ENCODE measurements at regions not wholly inside any gene's neighbourhood (a gene's known extent, or its start where the extent isn't known, plus 50 kb on each side); places are given as distances from the start of the nearest gene placed in this dataset.
"Not testable (repeated sequence)": the region's sequence is repeated elsewhere in the genome, so short reads cannot be mapped to it uniquely, and the experiment has no call there.

GRCh38 chr1:102182603-102183260, 186.0 kb upstream of the OLFM3 start:
- ATAC-seq (no peak), DNase-seq (no peak)
- intact Hi-C loops (cut with DNase I, micrococcal nuclease), result no loop called here

DNA sequence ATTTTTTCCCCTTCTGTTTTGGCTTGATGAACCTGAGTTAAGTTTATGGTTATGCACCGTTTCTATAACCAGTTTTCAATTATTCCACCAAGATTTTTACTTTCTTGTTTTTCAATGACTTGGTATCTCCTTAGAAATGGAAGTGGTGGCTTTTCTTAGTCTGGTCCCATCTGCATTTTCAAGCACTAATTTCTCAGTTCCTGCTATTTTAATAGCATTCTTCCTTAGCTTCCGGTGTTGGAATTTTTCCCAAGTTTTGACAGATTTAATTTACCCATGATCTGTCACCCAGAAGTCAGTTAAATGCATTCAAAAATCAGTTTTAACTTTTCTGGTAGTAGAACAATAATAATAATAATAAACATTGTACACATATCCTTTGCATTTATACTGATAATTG, 184.6 kb upstream of the OLFM3 start:
- DNase-seq (no peak), ATAC-seq (no peak)
- intact Hi-C loops (cut with DNase I, micrococcal nuclease), result no loop called here

GRCh38 chr1:102178480-102178879, 181.8 kb upstream of the OLFM3 start:
- DNase-seq (no peak), ATAC-seq (no peak)
- intact Hi-C loops (cut with DNase I, micrococcal nuclease), result no loop called here

- DNase-seq, result peak in 1 of 2 donors; percentile 16
- peak; percentile 60 for ATAC-seq
- intact Hi-C loops (cut with DNase I, micrococcal nuclease), result no loop called here
Measured at GRCh38 chr1:102174259-102174863, 177.6 kb upstream of the OLFM3 start.

- DNase-seq, result no peak
- no peak for ATAC-seq
- intact Hi-C loops (cut with DNase I, micrococcal nuclease), result no loop called here
Measured at GRCh38 chr1:102172200-102172599, 175.5 kb upstream of the OLFM3 start.

GRCh38 chr1:102163799-102164198, 167.1 kb upstream of the OLFM3 start:
- ATAC-seq (no peak), DNase-seq (no peak)
- intact Hi-C loops (cut with DNase I, micrococcal nuclease), result no loop called here

- DNase-seq (no peak), ATAC-seq (no peak)
- intact Hi-C loops (cut with DNase I, micrococcal nuclease), result no loop called here
Measured at GRCh38 chr1:102151242-102151641, 154.5 kb upstream of the OLFM3 start.

DNA sequence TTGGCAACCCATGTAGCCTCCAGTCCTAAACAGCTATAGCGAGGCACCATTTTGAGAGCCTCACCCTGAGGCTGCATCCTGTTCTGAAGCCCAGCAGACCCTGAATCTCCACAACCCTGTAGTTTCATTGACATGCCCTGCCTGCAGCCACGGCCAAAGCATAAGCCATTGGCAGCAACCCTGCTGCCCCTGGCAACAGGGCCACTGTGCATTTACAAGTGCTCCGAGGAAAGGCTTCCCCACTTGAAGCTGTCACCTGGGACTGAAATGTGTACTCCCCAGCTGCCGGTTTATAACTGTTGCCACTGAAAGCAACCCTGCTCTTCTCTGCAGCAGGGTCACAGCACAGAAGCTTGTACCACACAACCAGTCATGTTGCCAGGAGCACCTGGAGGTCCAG, 124.2 kb upstream of the OLFM3 start:
- ATAC-seq (no peak), DNase-seq (no peak)
- intact Hi-C loops (cut with DNase I, micrococcal nuclease), result no loop called here

- ATAC-seq (no peak), DNase-seq (no peak)
- intact Hi-C loops (cut with DNase I, micrococcal nuclease), result no loop called here
Measured at GRCh38 chr1:102118150-102118549, 121.4 kb upstream of the OLFM3 start.

DNA sequence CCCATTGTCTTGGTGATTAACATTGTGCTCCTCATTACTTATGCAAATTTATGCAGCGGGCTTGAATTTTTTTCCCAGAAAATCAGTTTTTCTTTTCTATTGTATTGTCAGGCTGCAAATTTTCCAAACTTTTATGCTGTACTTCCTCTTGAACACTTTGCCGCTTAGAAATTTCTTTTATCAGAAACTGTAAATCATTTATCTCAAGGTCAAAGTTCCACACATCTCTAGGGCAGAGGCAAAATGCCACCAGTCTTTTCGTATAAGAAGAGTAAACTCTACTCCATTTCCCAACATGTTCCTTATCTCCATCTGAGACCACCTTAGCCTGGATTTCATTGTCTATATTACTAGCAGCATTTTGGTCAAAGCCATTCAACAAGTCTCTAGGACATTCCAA, 113.9 kb upstream of the OLFM3 start:
- ATAC-seq (peak; percentile 90), DNase-seq (no peak)
- intact Hi-C loops (cut with DNase I, micrococcal nuclease), result no loop called here

- peak; percentile 53 for ATAC-seq
- DNase-seq; intact Hi-C loops (cut with DNase I, micrococcal nuclease): not testable (repeated sequence)
Measured at GRCh38 chr1:102109493-102109892, 112.8 kb upstream of the OLFM3 start.

GRCh38 chr1:102107441-102107840, 110.7 kb upstream of the OLFM3 start:
- intact Hi-C loops (cut with DNase I, micrococcal nuclease), result no loop called here
- DNase-seq, result no peak
- ATAC-seq, result no peak

DNA sequence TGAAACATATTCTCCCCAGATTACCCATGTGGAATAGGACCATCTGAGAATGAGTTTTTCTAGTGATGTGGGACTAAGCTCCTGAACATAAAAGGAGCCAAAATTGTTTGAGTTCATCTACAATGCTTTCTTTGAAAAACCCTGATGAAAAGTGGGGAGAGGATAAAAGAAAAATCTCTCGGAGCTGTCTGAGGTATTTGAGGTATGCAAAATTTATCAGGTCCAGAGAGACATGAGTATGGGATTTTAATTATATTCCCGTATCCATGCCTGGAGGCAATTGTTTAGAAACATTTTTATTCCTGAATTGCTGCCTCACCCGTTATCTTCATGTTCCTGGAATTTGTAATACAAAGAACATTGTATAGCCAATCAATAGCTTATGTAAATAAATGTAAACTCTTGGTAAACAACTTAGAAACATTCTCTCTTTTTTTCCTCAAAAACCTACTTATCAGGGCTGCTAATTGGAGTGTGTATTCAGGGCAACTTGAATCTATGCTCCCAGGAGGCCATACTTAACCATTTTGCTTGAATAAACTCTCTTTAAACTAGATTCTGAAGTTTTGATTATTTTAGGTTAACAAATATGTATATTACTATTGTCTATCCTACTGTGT, 109.3 kb upstream of the OLFM3 start:
- intact Hi-C loops (cut with DNase I, micrococcal nuclease), result no loop called here
- no peak for DNase-seq
- no peak for ATAC-seq

DNA sequence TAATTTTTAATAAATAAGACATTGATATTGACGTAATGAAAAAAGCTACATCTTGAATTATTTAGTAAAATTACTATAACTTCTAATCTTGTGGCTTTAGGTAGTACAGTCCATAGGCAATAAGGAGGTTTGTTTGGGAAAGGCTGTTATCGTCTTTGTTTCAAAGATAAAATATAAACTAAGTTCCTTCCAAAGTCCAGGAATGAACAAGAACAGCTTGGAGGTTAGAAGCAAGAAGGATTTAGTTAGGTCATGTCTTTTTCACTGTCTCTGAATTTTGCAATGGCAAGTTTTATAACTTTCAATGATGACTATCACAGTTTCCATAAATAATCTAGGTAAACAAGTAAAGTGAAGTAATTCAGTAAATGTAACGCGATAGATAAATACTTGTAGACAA, 106.9 kb upstream of the OLFM3 start:
- DNase-seq (no peak), ATAC-seq (peak; percentile 88)
- intact Hi-C loops (cut with DNase I, micrococcal nuclease), result no loop called here

- no peak for ATAC-seq
- intact Hi-C loops (cut with DNase I, micrococcal nuclease), result no loop called here
- no peak for DNase-seq
Measured at GRCh38 chr1:102102276-102102780, 105.6 kb upstream of the OLFM3 start.

DNA sequence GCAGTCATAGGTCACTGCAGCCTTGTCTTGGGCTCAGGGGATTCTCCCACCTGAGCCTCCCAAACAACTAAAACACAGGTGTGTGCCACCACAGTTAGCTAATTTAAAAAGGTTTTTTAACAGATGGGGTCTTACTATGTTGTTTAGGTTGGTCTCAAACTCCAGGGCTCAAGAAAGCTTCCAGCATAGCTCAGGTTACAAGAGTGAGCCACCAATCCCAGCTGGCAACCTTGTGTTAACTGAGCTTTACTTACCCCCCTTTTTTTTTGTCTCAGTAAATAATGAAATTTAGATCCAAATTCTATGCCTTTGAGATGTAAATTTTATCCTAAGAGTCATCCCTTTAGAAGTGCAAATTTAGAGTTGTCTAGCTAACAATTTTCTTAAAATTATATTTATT, 103.9 kb upstream of the OLFM3 start:
- no peak for ATAC-seq
- intact Hi-C loops (cut with DNase I, micrococcal nuclease), result no loop called here
- DNase-seq, result no peak

DNA sequence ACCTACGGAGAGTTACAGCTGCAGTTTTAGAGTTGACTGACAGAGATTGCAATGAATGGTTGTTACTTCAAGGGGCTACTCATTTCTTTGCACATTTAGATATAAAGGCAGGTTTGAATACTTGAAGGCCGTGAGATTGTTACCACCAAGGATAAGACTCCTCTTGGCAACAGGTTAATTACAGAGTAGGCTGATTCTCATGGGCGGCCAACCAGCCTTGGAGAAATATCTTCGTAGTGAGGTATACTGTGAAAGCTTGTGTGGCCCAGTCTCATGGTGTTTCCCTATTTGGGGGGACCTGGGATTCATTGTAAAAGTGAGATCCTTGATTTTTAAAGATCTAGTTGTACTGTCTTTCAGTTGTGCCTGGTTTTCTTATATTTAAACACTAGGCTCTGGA, 103.2 kb upstream of the OLFM3 start:
- ATAC-seq (no peak), DNase-seq (no peak)
- intact Hi-C loops (cut with DNase I, micrococcal nuclease), result no loop called here

GRCh38 chr1:102098536-102098935, 101.8 kb upstream of the OLFM3 start:
- DNase-seq (no peak), ATAC-seq (no peak)
- intact Hi-C loops (cut with DNase I, micrococcal nuclease), result no loop called here

DNA sequence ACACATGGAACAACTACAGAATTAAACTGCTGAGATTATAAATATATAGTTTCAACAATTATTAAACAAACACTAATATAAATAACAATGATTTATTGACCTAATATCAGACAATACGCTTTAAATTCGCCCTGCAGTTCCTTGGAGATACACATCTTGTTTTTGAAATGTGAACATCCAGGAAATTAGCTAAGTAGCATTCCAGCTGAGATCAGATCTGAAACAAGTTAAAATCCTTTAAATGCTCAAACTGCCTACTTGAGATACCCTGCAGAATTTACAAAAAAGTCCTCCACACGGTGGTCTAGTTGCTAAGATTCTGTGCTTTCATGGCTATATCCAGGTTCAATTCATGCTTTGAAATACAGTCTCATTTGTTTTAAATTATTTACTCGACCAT, 101.4 kb upstream of the OLFM3 start:
- ATAC-seq, result no peak
- intact Hi-C loops (cut with DNase I, micrococcal nuclease), result no loop called here

GRCh38 chr1:102097451-102097850, 100.7 kb upstream of the OLFM3 start:
- peak; percentile 94 for ATAC-seq
- peak in 1 of 2 donors; percentile 34 for DNase-seq
- intact Hi-C loops (cut with DNase I, micrococcal nuclease), result no loop called here

More for the DNA sequence above, 101.4 kb upstream of the OLFM3 start:
- no peak for DNase-seq
